SK-N-SH (cell line): ENCODE measurements at regions not wholly inside any gene's neighbourhood (a gene's known extent, or its start where the extent isn't known, plus 50 kb on each side); places are given as distances from the start of the nearest gene placed in this dataset.

ENCODE experiments used
- CTCF ChIA-PET: fragments of 300-600, 350-600 bp; formaldehyde crosslinking; extraction: SDS; loops from one replicate; lab custom pipeline; 2021; lab: Yijun Ruan, JAX
- POLR2A ChIA-PET: fragments of 350-600 bp; sonication (Branson Sonifier 250); formaldehyde crosslinking; extraction: SDS; loops from one replicate; lab custom pipeline; 2020; ENCODE audit warnings: antibody characterized with exemption, inconsistent platforms; lab: Yijun Ruan, JAX
- DNase-seq: peaks from one replicate; pipeline ENCODE4 v3.0.0; 2012
- H2AFZ ChIP-seq: fragments of 200-600 bp; sonication (generic); 2 replicates; pipeline ENCODE4 v1.8.1; 2016; ENCODE audit warnings: antibody characterized with exemption, mild to moderate bottlenecking, low read depth
- H3F3A ChIP-seq: fragments of 200-600 bp; sonication (generic); replicated peaks from 2 replicates; pipeline ENCODE3; 2016; ENCODE audit warnings: antibody characterized with exemption, mild to moderate bottlenecking; ENCODE audit not compliant: insufficient read depth
- H3K27ac ChIP-seq, 2 experiments: fragments of 200-500 bp in 1 of 2; fragments of 200-600 bp in 1 of 2; sonication (Bioruptor generic) in 1 of 2; sonication (generic), shearing (Covaris generic) in 1 of 2; 2 replicates each; pipeline versions ENCODE4 v1.5.1 to v1.6.1; 2014 to 2016; ENCODE audit warnings: low read depth in 2 of 2, inconsistent platforms in 1 of 2, low read length in 1 of 2, mild to moderate bottlenecking in 1 of 2, mixed read lengths in 1 of 2
- H3K27me3 ChIP-seq: fragments of 200-600 bp; sonication (generic), shearing (Covaris generic); 2 replicates; pipeline ENCODE4 v1.6.1; 2016; ENCODE audit warnings: mixed run types; ENCODE audit not compliant: insufficient read depth
- H3K36me3 ChIP-seq, 2 experiments: fragments of 200-500 bp in 1 of 2; fragments of 200-600 bp in 1 of 2; sonication (Bioruptor generic) in 1 of 2; sonication (generic) in 1 of 2; replicated peaks in 1 of 2; 2 replicates each; pipeline versions ENCODE3 to v1.5.1; 2014 to 2016; ENCODE audit warnings: low read length in 1 of 2, mild to moderate bottlenecking in 1 of 2; ENCODE audit not compliant: insufficient read depth in 2 of 2, control insufficient read depth in 1 of 2
- H3K4me1 ChIP-seq, 2 experiments: fragments of 200-500 bp in 1 of 2; fragments of 200-600 bp in 1 of 2; sonication (Bioruptor generic) in 1 of 2; sonication (generic), shearing (Covaris generic) in 1 of 2; 2 replicates each; pipeline versions ENCODE4 v1.5.1 to v1.6.1; 2014 to 2016; ENCODE audit warnings: low read depth in 1 of 2, low read length in 1 of 2, mixed run types in 1 of 2; ENCODE audit not compliant: insufficient read depth in 2 of 2, control insufficient read depth in 1 of 2
- H3K4me2 ChIP-seq: fragments of 200-600 bp; sonication (generic), shearing (Covaris generic); 2 replicates; pipeline ENCODE4 v1.6.1; 2017; ENCODE audit warnings: mixed run types
- H3K4me3 ChIP-seq, 2 experiments: fragments of 200-500 bp in 1 of 2; fragments of 200-600 bp in 1 of 2; sonication (Bioruptor generic) in 1 of 2; sonication (generic), shearing (Covaris generic) in 1 of 2; 2 replicates each; pipeline versions ENCODE4 v1.5.1 to v1.8.1; 2014 to 2016; ENCODE audit warnings: low read depth in 2 of 2, inconsistent platforms in 1 of 2, low read length in 1 of 2, mild to moderate bottlenecking in 1 of 2, mixed read lengths in 1 of 2, moderate library complexity in 1 of 2
- H3K79me2 ChIP-seq: fragments of 200-600 bp; sonication (generic); 2 replicates; pipeline ENCODE4 v1.8.1; 2017; ENCODE audit warnings: mild to moderate bottlenecking; ENCODE audit not compliant: insufficient read depth
- H3K9ac ChIP-seq: fragments of 200-600 bp; sonication (generic); 2 replicates; pipeline ENCODE4 v1.6.1; 2017; ENCODE audit warnings: mixed run types
- H3K9me2 ChIP-seq: fragments of 200-600 bp; sonication (generic); 2 replicates; pipeline ENCODE4 v1.6.1; 2017; ENCODE audit warnings: mixed run types
- H3K9me3 ChIP-seq: fragments of 200-600 bp; sonication (generic); 2 replicates; pipeline ENCODE4 v1.6.1; 2017; ENCODE audit warnings: mixed run types, mild to moderate bottlenecking, moderate library complexity
- H4K20me1 ChIP-seq: fragments of 200-600 bp; sonication (generic); 2 replicates; pipeline ENCODE4 v1.6.1; 2017; ENCODE audit warnings: mild to moderate bottlenecking, mixed run types; ENCODE audit not compliant: insufficient read depth
- CHD2 ChIP-seq: fragments of 150-350 bp; IDR thresholded peaks from 2 replicates; pipeline ENCODE4 v1.6.1; 2018; ENCODE audit warnings: low read length; ENCODE audit not compliant: partially characterized antibody
- ELF1 ChIP-seq: IDR thresholded peaks from 2 replicates; pipeline ENCODE4 v1.4.0; 2012
- EP300 ChIP-seq, 2 experiments: IDR thresholded peaks; 2 replicates each; pipeline versions ENCODE4 v1.4.0 to v1.6.1; 2012; ENCODE audit warnings: borderline replicate concordance in 1 of 2, low read depth in 1 of 2, low read length in 1 of 2
- GATA2 ChIP-seq: sonication (generic); formaldehyde crosslinking; IDR thresholded peaks from 2 replicates; pipeline ENCODE4 v1.5.0; 2020; ENCODE audit warnings: mild to moderate bottlenecking, missing genetic modification reagents
- IRF3 ChIP-seq: fragments of 150-350 bp; IDR thresholded peaks from 2 replicates; pipeline ENCODE4 v1.6.1; 2016; ENCODE audit warnings: mild to moderate bottlenecking, low read depth, low read length
- NFIC ChIP-seq: IDR thresholded peaks from 2 replicates; pipeline ENCODE4 v1.4.0; 2012; ENCODE audit warnings: borderline replicate concordance
- NRF1 ChIP-seq: IDR thresholded peaks from 2 replicates; pipeline ENCODE4 v1.6.1; 2012; ENCODE audit warnings: low read depth, mild to moderate bottlenecking, low read length
- RAD21 ChIP-seq: IDR thresholded peaks from 2 replicates; pipeline ENCODE4 v1.6.1; 2012; ENCODE audit warnings: mild to moderate bottlenecking, low read length
- REST ChIP-seq: IDR thresholded peaks from 2 replicates; pipeline ENCODE4 v1.6.1; 2012; ENCODE audit warnings: mild to moderate bottlenecking, low read depth, low read length, moderate library complexity
- RFX5 ChIP-seq: IDR thresholded peaks from 2 replicates; pipeline ENCODE4 v1.6.1; 2012; ENCODE audit warnings: mild to moderate bottlenecking, improper control_type of control experiment, low read length
- SMC3 ChIP-seq: IDR thresholded peaks from 2 replicates; pipeline ENCODE4 v1.6.1; 2012; ENCODE audit warnings: low read depth, low read length, improper control_type of control experiment
- TEAD4 ChIP-seq: IDR thresholded peaks from 2 replicates; pipeline ENCODE4 v1.4.0; 2012; ENCODE audit warnings: mild to moderate bottlenecking, borderline replicate concordance; ENCODE audit not compliant: insufficient read depth
- USF2 ChIP-seq: fragments of 150-350 bp; IDR thresholded peaks from 2 replicates; pipeline ENCODE4 v1.6.1; 2017; ENCODE audit warnings: antibody characterized with exemption, low read length, low read depth, borderline replicate concordance
- YY1 ChIP-seq: IDR thresholded peaks from 2 replicates; pipeline ENCODE4 v1.4.0; 2012; ENCODE audit warnings: low read depth, mild to moderate bottlenecking
- WGBS: methylation state at CpG from one replicate; pipeline ENCODE4 v1.1.6; 2017; ENCODE audit warnings: low lambda C conversion rate; 5-methylcytosine and 5-hydroxymethylcytosine counted together

- Histone ChIP-seq H3K4me3 (no peak overlapping the region), H3K9me2 (no peaks in the 10 kb centered on the region), H3K4me2 (no peak overlapping the region), H3K9me3 (no peaks in the 10 kb centered on the region), H3F3A (peaks cover 7% of the 10 kb centered on the region), H3K36me3 (no peaks in the 10 kb centered on the region), H4K20me1 (peaks cover 2% of the 10 kb centered on the region; the same call in 1 of the 2 replicates), H3K9ac (no peak overlapping the region), H3K27ac (peak overlapping the region in 1 of 2 experiments; percentile 22; a peak in 1 of 4 replicates), H3K79me2 (peaks cover 5% of the 10 kb centered on the region; the same call in 1 of the 2 replicates), H3K4me1 (peaks cover 8 to 27% of the 10 kb centered on the region in 2 experiments; a peak in 2 of 4 replicates), H2AFZ (no peak overlapping the region), H3K27me3 (no peaks in the 10 kb centered on the region)
- POLR2A ChIA-PET, result no interaction called here
- DNase-seq, result no peak
- CTCF ChIA-PET, result interaction anchor here (1.2 to 1.5 kb wide), 2 partner anchors 24 to 43 kb away, joined by 3 read pairs; no protein-coding TSS in a partner anchor
- TF ChIP-seq USF2 (no peak), NFIC (0 out of 2 replicates have a peak, but pooled peaks have one; percentile 13), IRF3 (no peak), SMC3 (no peak), GATA2 (CRISPR knock-in tag) (no peak), CHD2 (no peak), TEAD4 (no peak), RAD21 (no peak)
Measured at GRCh38 chr7:86968618-86969017, 90.8 kb downstream of the ELAPOR2 start.

GRCh38 chr7:86966916-86967315 lies 92.5 kb downstream of the ELAPOR2 start:
- DNase-seq, result no peak
- no peak overlapping the region for H3K4me3 ChIP-seq
- H3K4me2 ChIP-seq, result no peak overlapping the region
- peaks cover 5% of the 10 kb centered on the region for H3K79me2 ChIP-seq
- TF ChIP-seq NRF1 (no peak), ELF1 (no peak), RAD21 (no peak), YY1 (no peak), REST (no peak), EP300 (IDR thresholded peaks at IDR 0.05; ENCODE audit: borderline replicate concordance in 1 of 2, low read depth in 1 of 2, low read length in 1 of 2) (no peak), RFX5 (no peak), TEAD4 (no peak)
- TF ChIP-seq, all 33 proteins: peak for 0
- 76% methylated on average over 2 of the region's 2 CpGs for WGBS
- H3K9me3 ChIP-seq, result no peaks in the 10 kb centered on the region
- H3F3A ChIP-seq, result peaks cover 9% of the 10 kb centered on the region
- no peak overlapping the region for H2AFZ ChIP-seq
- H3K27me3 ChIP-seq, result no peaks in the 10 kb centered on the region
- ChIA-PET CTCF (interaction anchor here (0.6 to 1.7 kb wide), 3 partner anchors 12 to 93 kb away, joined by 3 to 4 read pairs (median 4); partner anchors contain the start of gene ELAPOR2), POLR2A (no interaction called here)
- no peak overlapping the region for H3K27ac ChIP-seq
- no peak overlapping the region for H3K9ac ChIP-seq
- peaks cover 25 to 34% of the 10 kb centered on the region in 2 experiments; a peak in 3 of 4 replicates for H3K4me1 ChIP-seq
- peaks cover 3% of the 10 kb centered on the region; the same call in 1 of the 2 replicates for H4K20me1 ChIP-seq
- no peaks in the 10 kb centered on the region for H3K9me2 ChIP-seq
- no peaks in the 10 kb centered on the region for H3K36me3 ChIP-seq
